Neural progenitor cell (in vitro differentiated cells): ENCODE measurements at regions not wholly inside any gene's neighbourhood (a gene's known extent, or its start where the extent isn't known, plus 50 kb on each side); places are given as distances from the start of the nearest gene placed in this dataset.

Experiments
- DNase-seq: peaks from one replicate; pipeline ENCODE4 v3.0.0-alpha.2; 2016; ENCODE audit warnings: low spot score
- H2AFZ ChIP-seq: fragments of 200-600 bp; sonication (generic); replicated peaks from 2 replicates; pipeline ENCODE4 v1.6.1; 2016; ENCODE audit warnings: antibody characterized with exemption
- H3F3A ChIP-seq: fragments of 200-600 bp; sonication (generic); 2 replicates; pipeline ENCODE4 v1.6.1; 2016; ENCODE audit warnings: antibody characterized with exemption, low read depth
- H3K27ac ChIP-seq: fragments of 200-600 bp; sonication (generic); 2 replicates; pipeline ENCODE4 v1.5.1; 2016; ENCODE audit warnings: mild to moderate bottlenecking
- H3K27me3 ChIP-seq: fragments of 200-600 bp; sonication (generic); 2 replicates; pipeline ENCODE4 v1.6.1; 2016; ENCODE audit warnings: mild to moderate bottlenecking, moderate library complexity
- H3K36me3 ChIP-seq: fragments of 200-600 bp; sonication (generic); 2 replicates; pipeline ENCODE4 v1.5.1; 2016
- H3K4me1 ChIP-seq: fragments of 200-600 bp; sonication (generic); 2 replicates; pipeline ENCODE4 v1.6.1; 2016; ENCODE audit warnings: mixed run types
- H3K4me2 ChIP-seq: fragments of 200-600 bp; sonication (generic); 2 replicates; pipeline ENCODE4 v1.6.1; 2016
- H3K4me3 ChIP-seq: fragments of 200-600 bp; sonication (generic); 2 replicates; pipeline ENCODE4 v1.5.1; 2016
- H3K79me2 ChIP-seq: fragments of 200-600 bp; sonication (generic); 2 replicates; pipeline ENCODE4 v1.6.1; 2016; ENCODE audit warnings: low read depth
- H3K9ac ChIP-seq: fragments of 200-600 bp; sonication (generic); 2 replicates; pipeline ENCODE4 v1.6.1; 2016
- H3K9me3 ChIP-seq: fragments of 200-600 bp; sonication (generic); 2 replicates; pipeline ENCODE4 v1.5.1; 2016; ENCODE audit warnings: low read depth
- H4K20me1 ChIP-seq: fragments of 200-600 bp; sonication (generic); 2 replicates; pipeline ENCODE4 v1.6.1; 2016; ENCODE audit warnings: low read depth
- H3K27ac Mint-ChIP-seq: 3 replicates; pipeline ENCODE4 v1.8.0; 2021; ENCODE audit warnings: mixed read lengths
- H3K27me3 Mint-ChIP-seq: 2 replicates; pipeline ENCODE4 v1.8.0; 2022; ENCODE audit warnings: low read depth, mild to moderate bottlenecking, inconsistent platforms, moderate library complexity, mixed read lengths; ENCODE audit not compliant: insufficient read depth
- H3K36me3 Mint-ChIP-seq: 3 replicates; pipeline ENCODE4 v1.8.0; 2021; ENCODE audit warnings: mixed read lengths
- H3K4me1 Mint-ChIP-seq: 3 replicates; pipeline ENCODE4 v1.8.0; 2021; ENCODE audit warnings: mixed read lengths
- H3K4me3 Mint-ChIP-seq: 3 replicates; pipeline ENCODE4 v1.8.0; 2021; ENCODE audit warnings: mild to moderate bottlenecking, moderate library complexity, mixed read lengths
- H3K9me3 Mint-ChIP-seq: 3 replicates; pipeline ENCODE4 v1.8.0; 2020; ENCODE audit warnings: mixed read lengths
- EZH2 ChIP-seq: fragments of 200-600 bp; sonication (generic); IDR thresholded peaks from 2 replicates; pipeline ENCODE4 v1.6.1; 2017; ENCODE audit warnings: antibody characterized with exemption, mild to moderate bottlenecking, moderate library complexity
- EZH2phosphoT487 ChIP-seq: fragments of 200-600 bp; sonication (generic); IDR thresholded peaks from 2 replicates; pipeline ENCODE4 v1.6.1; 2017; ENCODE audit warnings: antibody characterized with exemption
- TF ChIP-seq, protein P1 (sequence below): fragments of 200-600 bp; sonication (generic); IDR thresholded peaks from 2 replicates; pipeline ENCODE4 v1.5.1; 2017; ENCODE audit warnings: antibody characterized with exemption, mild to moderate bottlenecking

DNA sequence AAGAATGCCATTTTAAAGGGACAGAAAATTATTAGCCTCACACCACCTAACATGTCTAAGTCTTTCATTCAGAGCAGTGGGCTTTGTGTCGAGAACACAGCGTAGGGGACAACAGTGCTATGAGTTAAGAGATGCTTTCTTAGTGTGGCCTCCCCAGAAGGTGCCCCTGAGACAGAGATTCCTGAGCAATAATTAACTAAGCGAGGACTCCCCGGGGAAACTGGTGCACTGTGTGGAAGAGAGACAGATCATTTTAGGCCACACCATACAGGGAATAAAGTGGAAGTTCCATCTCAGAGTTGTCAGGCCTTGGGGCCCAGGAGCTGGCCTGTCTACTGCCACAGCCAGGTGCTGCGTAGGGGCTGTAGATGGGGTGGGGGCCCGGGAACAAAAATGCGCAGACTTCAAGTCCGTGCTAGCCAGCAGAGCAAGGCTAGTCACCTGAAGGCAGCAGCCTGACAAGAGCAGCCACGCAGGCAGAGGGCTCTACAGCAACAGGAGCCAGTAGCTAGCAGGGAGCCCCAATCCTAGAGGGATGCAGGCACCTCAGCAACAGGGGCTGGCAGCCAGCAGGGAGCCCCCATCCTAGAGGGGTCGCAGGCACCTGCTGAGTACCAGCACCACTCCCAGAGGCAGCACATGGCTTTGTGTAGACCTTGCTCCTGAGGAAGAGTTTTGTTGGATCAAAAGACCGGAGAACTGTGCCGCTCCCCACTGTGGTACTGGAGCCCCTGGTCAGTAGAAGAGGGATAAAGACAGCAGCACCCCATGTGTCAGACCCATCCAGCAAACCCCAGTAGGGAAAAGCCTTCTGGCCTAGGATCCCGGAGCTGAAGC, 63.0 kb upstream of the NXT1 start:
- Mint-ChIP-seq H3K27me3 (peaks cover 17% of the 10 kb centered on the region), H3K9me3 (no peaks in the 10 kb centered on the region), H3K27ac (no peak overlapping the region), H3K36me3 (no peaks in the 10 kb centered on the region), H3K4me1 (peaks cover 10% of the 10 kb centered on the region), H3K4me3 (no peak overlapping the region)
- no peak overlapping the region for H3K4me2 ChIP-seq
- H3K79me2 ChIP-seq = no peaks in the 10 kb centered on the region
- H3K9ac ChIP-seq = no peak overlapping the region
- H3K27me3 ChIP-seq = no peaks in the 10 kb centered on the region
- no peaks in the 10 kb centered on the region for H4K20me1 ChIP-seq
- no peak overlapping the region for H3K27ac ChIP-seq
- H3K4me1 ChIP-seq = peaks cover 15% of the 10 kb centered on the region
- DNase-seq = no peak
- TF ChIP-seq, protein P1, sequence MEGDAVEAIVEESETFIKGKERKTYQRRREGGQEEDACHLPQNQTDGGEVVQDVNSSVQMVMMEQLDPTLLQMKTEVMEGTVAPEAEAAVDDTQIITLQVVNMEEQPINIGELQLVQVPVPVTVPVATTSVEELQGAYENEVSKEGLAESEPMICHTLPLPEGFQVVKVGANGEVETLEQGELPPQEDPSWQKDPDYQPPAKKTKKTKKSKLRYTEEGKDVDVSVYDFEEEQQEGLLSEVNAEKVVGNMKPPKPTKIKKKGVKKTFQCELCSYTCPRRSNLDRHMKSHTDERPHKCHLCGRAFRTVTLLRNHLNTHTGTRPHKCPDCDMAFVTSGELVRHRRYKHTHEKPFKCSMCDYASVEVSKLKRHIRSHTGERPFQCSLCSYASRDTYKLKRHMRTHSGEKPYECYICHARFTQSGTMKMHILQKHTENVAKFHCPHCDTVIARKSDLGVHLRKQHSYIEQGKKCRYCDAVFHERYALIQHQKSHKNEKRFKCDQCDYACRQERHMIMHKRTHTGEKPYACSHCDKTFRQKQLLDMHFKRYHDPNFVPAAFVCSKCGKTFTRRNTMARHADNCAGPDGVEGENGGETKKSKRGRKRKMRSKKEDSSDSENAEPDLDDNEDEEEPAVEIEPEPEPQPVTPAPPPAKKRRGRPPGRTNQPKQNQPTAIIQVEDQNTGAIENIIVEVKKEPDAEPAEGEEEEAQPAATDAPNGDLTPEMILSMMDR = no peak
- TF ChIP-seq EZH2 (no peak), EZH2phosphoT487 (no peak)
- H3K4me3 ChIP-seq = no peak overlapping the region
- no peaks in the 10 kb centered on the region for H3K9me3 ChIP-seq
- no peak overlapping the region for H2AFZ ChIP-seq
- H3K36me3 ChIP-seq = no peaks in the 10 kb centered on the region
- no peaks in the 10 kb centered on the region for H3F3A ChIP-seq

DNA sequence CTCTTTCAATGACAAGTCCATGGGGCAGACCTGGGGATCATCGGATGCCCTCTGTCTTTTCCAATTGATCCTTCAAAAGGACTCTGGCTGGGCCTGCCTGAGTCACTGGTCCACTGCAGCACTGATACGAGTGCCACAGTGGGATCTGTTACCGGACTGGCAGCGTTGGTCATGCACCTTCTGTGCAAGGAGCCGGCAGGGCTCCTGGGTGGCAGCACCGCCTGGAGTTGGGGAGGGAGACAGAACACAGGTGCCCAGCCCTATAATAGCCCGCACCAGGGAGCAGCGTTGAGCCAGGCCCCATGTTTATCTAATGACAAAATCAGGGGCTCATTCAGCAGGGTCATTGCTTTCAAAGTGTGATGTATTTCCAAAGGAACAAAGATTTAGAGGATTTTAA, 64.2 kb upstream of the NXT1 start:
- no peak overlapping the region for H3K27ac Mint-ChIP-seq
- no peaks in the 10 kb centered on the region for H3K36me3 Mint-ChIP-seq
- DNase-seq = no peak
- Histone ChIP-seq H2AFZ (no peak overlapping the region), H3K36me3 (no peaks in the 10 kb centered on the region), H3K4me2 (no peak overlapping the region), H3K9me3 (no peaks in the 10 kb centered on the region), H3K4me3 (no peak overlapping the region), H3K27ac (no peak overlapping the region), H3F3A (no peaks in the 10 kb centered on the region), H3K79me2 (no peaks in the 10 kb centered on the region), H3K27me3 (no peaks in the 10 kb centered on the region), H4K20me1 (no peaks in the 10 kb centered on the region), H3K4me1 (peaks cover 17% of the 10 kb centered on the region), H3K9ac (no peak overlapping the region)
- peaks cover 17% of the 10 kb centered on the region for H3K27me3 Mint-ChIP-seq
- H3K4me3 Mint-ChIP-seq = no peak overlapping the region
- TF ChIP-seq EZH2 = no peak
- no peak for TF ChIP-seq EZH2phosphoT487
- TF ChIP-seq, protein P1 = no peak
- no peaks in the 10 kb centered on the region for H3K9me3 Mint-ChIP-seq
- H3K4me1 Mint-ChIP-seq = peaks cover 10% of the 10 kb centered on the region

DNA sequence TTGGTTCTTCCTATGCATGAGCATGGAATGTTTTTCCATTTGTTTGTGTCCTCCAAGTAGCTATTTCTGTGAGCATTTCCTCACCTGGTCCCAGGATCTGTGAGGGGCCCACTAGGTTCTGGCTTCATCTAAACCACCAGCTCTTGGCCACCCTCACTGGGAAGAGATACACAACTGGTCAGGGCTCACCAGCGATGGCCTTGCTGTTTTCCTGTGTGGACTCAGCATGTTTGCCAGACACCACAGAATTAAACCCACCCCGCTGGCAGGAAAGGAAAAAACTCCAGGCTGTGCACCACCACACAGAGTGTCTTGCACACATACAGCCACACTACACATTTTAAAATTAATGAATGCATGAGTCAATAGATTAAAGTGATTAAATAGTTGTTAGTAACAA, 65.1 kb upstream of the NXT1 start:
- no peaks in the 10 kb centered on the region for H3K36me3 ChIP-seq
- no peaks in the 10 kb centered on the region for H3K27me3 ChIP-seq
- H3K9me3 ChIP-seq = no peaks in the 10 kb centered on the region
- Mint-ChIP-seq H3K9me3 (no peaks in the 10 kb centered on the region), H3K27ac (no peak overlapping the region), H3K4me1 (peaks cover 7% of the 10 kb centered on the region), H3K4me3 (no peak overlapping the region), H3K36me3 (no peaks in the 10 kb centered on the region), H3K27me3 (peaks cover 12% of the 10 kb centered on the region)
- H3K4me3 ChIP-seq = no peak overlapping the region
- no peaks in the 10 kb centered on the region for H4K20me1 ChIP-seq
- H2AFZ ChIP-seq = no peak overlapping the region
- H3K79me2 ChIP-seq = no peaks in the 10 kb centered on the region
- no peak for DNase-seq
- H3F3A ChIP-seq = no peaks in the 10 kb centered on the region
- H3K4me2 ChIP-seq = no peak overlapping the region
- H3K27ac ChIP-seq = no peak overlapping the region
- no peak overlapping the region for H3K9ac ChIP-seq
- H3K4me1 ChIP-seq = peaks cover 17% of the 10 kb centered on the region
- TF ChIP-seq EZH2phosphoT487 (no peak), EZH2 (no peak)
- TF ChIP-seq, protein P1 = no peak
